PFSK-1 (cell line): ENCODE measurements at regions not wholly inside any gene's neighbourhood (a gene's known extent, or its start where the extent isn't known, plus 50 kb on each side); places are given as distances from the start of the nearest gene placed in this dataset.

Experiments used
- POLR2AphosphoS5 ChIP-seq: IDR thresholded peaks from 2 replicates; pipeline ENCODE4 v1.6.1; 2012; ENCODE audit warnings: low read depth, mild to moderate bottlenecking, control low read depth, low read length, moderate library complexity
- SIN3A ChIP-seq: IDR thresholded peaks from 2 replicates; pipeline ENCODE4 v1.6.1; 2012; ENCODE audit warnings: mild to moderate bottlenecking, low read length, moderate library complexity, borderline replicate concordance; ENCODE audit not compliant: insufficient read depth

DNA sequence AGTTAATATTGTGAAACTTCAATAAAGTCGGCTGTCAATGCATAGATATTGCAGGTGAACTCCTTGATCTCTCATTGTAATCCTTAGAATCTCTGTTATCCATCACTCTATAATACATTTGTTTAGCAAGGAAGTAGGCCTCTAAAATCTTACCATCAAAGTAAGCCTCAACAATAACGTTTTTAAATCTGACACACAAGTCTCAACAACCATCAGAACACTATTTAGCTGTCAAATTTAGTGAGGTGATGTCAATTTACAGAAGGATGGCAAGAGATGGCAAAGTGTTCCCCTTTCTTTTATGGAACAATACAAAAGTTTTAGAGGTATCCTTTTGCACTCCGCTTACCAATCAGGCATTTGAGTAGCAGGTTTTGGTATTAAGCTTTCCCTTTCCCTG, 67.6 kb downstream of the RWDD3 start:
- TF ChIP-seq POLR2AphosphoS5 = no peak
- TF ChIP-seq SIN3A = no peak
